ACHN (cell line): ENCODE measurements at regions not wholly inside any gene's neighbourhood (a gene's known extent, or its start where the extent isn't known, plus 50 kb on each side); places are given as distances from the start of the nearest gene placed in this dataset.

Experiments used
- DNase-seq: peaks from one replicate; pipeline ENCODE4 v3.0.0-alpha.2; 2015
- in situ Hi-C: cut with HindIII; loops from 2 replicates; pipeline ENCODE4 v1.10.0; 2017; ENCODE audit warnings: low sequenced_read_pairs, low pct_ligation_motif_present, low pct_unique_long_range_greater_than_20kb

DNA sequence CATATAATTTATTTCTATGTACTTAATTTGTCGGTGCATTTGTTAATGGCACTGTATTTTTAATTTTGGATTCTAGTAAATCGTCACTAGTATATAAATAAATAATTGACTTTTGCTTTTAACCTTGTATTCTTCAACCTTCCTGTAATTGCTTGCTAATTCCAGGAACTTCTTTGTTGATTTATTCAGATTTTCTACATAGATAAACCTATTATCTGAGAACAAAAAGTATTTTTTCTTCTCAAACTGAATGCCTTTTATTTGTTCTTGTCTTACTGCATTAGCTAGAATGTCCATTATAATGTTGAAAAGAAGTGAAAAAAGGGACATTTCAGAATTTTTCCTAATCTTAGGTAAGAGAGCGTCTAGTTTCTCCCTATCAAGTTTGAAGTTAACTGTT, 839.1 kb downstream of the SH3BGRL start:
- no peak for DNase-seq
- in situ Hi-C loops: no loop called here

- DNase-seq: no peak
- in situ Hi-C loops: no loop called here
Measured at GRCh38 chrX:82058728-82059127, 856.8 kb downstream of the SH3BGRL start.

DNA sequence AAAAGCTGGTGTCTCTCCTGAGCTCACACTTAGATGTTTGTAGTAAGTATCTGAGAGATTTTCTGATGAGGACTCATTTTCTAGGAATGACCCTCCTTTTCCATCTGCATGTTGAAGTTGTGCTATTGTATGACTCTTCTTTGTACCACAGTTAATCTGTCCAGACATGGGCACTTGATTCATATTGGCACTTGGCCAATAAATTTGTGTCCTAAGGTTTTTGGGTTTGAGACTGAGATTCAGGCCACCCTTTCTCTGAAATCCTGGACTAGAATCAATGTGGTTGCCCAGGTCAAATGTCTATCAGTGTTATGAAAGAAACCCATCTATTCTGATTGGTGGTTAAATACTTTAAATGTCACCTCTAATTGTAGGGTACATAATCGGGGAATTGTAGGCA, 869.0 kb downstream of the SH3BGRL start:
- no peak for DNase-seq
- in situ Hi-C loops: no loop called here

DNA sequence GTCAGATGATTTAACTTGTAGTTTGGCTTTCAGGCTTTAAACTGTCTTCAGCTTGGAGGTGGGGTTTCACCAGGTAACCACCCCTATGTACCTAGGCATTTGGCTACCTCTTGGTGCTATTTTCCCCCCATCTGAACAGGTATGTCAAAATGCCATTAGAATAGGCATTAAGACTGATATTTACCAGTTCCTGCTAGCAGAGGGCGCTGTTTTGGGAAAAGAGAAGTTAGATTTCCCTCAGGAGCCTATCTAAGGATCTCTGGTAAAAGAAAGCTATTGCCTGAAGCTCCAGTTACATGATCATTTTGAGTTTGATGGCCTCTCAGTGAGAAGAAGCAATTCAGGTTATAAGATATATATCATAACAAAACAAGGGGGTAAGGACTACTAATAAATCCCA, 879.1 kb downstream of the SH3BGRL start:
- in situ Hi-C loops: no loop called here
- peak; percentile 1 for DNase-seq

- in situ Hi-C loops: no loop called here
- DNase-seq: no peak
Measured at GRCh38 chrX:82087699-82088098, 885.8 kb downstream of the SH3BGRL start.

DNA sequence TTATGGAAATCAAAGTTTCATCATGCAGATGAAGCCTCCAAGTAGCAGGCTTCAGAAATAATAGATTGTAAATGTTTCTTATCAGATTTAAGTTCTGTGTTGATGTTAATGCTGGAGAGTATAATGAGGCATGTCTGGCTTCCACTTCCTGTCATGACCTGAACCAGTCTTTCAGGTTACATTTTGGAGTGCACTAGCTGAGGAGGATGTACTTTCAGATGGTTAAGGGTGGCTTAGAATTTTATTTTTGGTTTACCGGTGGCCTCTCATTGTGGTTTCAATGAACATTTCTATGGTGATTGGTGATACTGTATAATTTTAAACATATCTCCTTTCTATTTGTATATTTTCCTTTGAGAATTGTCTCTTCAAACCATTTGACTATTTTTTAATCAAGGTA, 890.4 kb downstream of the SH3BGRL start:
- in situ Hi-C loops: no loop called here

GRCh38 chrX:82125103-82125502, 923.2 kb downstream of the SH3BGRL start:
- in situ Hi-C loops: no loop called here

More for the DNA sequence above, 890.4 kb downstream of the SH3BGRL start:
- no peak for DNase-seq

GRCh38 chrX:82127228-82128123, 925.6 kb downstream of the SH3BGRL start:
- DNase-seq: no peak

More at GRCh38 chrX:82125103-82125502, 923.2 kb downstream of the SH3BGRL start:
- no peak for DNase-seq

DNA sequence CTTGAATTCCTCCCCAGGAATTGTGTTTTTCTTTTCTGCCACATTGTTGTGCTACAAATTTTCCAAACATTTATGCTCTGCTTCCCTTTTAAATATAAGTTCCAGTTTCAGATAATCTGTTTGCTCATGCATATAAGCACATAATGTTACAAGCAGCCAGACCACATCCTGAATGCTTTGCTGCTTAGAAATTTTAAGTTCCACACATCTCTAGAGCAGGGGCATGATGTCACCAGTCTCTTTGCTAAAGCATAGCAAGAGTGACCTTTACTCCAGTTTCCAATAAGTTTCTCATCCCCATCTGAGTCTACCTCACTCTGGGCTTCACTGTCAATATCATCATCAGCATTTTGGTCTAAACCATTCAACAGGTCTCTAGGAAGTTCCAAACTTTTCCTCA, 932.5 kb downstream of the SH3BGRL start:
- no peak for DNase-seq
- in situ Hi-C loops: no loop called here

More at GRCh38 chrX:82127228-82128123, 925.6 kb downstream of the SH3BGRL start:
- in situ Hi-C loops: no loop called here

GRCh38 chrX:82141942-82142341, 940.0 kb downstream of the SH3BGRL start:
- in situ Hi-C loops: no loop called here
- DNase-seq: no peak

GRCh38 chrX:82161195-82161594, 959.3 kb downstream of the SH3BGRL start:
- in situ Hi-C loops: no loop called here
- no peak for DNase-seq

DNA sequence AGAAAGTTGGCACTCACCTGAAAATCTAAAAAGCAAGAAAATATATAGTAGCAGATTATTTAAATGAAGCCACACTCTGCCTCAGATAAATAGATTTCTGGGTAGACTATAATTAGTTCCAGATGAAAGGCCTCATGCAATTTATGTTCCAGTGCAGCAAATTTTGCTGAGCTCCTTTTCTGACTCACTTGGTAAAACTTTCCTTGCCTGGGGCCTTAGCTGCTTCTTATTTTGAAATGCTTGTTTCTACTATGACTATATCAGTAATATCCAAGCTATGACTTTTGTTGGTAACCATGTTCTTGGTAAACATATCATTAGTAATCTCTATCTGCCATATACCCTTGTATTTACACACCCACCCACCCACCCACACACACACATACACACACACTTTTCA, 961.8 kb downstream of the SH3BGRL start:
- in situ Hi-C loops: no loop called here
- DNase-seq: no peak

DNA sequence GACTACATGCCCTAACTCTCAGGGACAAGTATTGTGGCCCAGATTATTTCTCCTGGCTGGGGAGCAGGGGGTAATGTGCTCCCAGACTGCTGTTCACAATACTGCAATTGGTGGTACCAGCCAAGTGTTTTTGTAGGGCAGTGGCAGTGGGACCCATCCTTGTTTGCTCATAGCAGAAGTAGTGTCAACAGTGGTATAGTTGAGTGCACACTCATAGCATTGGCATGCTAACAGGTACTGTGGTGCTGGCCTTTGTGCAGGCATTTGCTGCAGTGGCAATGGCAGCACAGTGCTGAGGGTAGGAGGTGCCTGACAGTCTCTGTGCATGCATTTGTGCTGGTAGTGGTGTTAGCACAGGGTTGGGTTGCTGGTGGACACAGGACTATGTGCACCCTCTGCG, 995.0 kb downstream of the SH3BGRL start:
- no peak for DNase-seq
- in situ Hi-C loops: no loop called here

- DNase-seq: no peak
- in situ Hi-C loops: no loop called here
Measured at GRCh38 chrX:82208975-82209374, 1007.1 kb downstream of the SH3BGRL start.

- peak; percentile 45 for DNase-seq
- in situ Hi-C loops: no loop called here
Measured at GRCh38 chrX:82218361-82218760, 1016.5 kb downstream of the SH3BGRL start.

- DNase-seq: no peak
- in situ Hi-C loops: no loop called here
Measured at GRCh38 chrX:82219129-82219528, 1017.2 kb downstream of the SH3BGRL start.

GRCh38 chrX:82224961-82225360, 1023.1 kb downstream of the SH3BGRL start:
- in situ Hi-C loops: no loop called here
- DNase-seq: no peak

- in situ Hi-C loops: no loop called here
- no peak for DNase-seq
Measured at GRCh38 chrX:82230013-82230412, 1028.1 kb downstream of the SH3BGRL start.

GRCh38 chrX:82232679-82233078, 1030.8 kb downstream of the SH3BGRL start:
- DNase-seq: no peak

DNA sequence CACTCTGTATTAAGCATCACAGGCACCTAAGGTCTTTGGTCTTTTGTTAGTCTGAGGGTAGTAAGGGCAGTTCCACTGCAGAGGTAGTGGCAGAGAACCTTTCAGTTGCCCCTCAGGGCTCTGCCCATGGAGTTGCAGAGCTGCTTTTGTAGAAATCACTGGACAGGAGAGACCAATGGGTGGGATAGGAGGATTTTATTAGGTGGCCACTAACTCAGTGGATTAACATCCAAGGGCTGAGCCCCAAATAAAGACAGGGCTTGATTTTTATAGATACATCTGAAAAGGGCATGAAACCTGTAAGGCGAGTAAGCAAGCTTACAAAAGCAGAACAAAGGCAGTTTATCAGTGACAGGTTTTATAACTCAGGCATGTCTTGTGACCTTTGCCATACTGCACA, 1035.4 kb downstream of the SH3BGRL start:
- in situ Hi-C loops: no loop called here
- no peak for DNase-seq

More at GRCh38 chrX:82232679-82233078, 1030.8 kb downstream of the SH3BGRL start:
- in situ Hi-C loops: no loop called here
